HS-5 (cell line): ENCODE measurements at regions not wholly inside any gene's neighbourhood (a gene's known extent, or its start where the extent isn't known, plus 50 kb on each side); places are given as distances from the start of the nearest gene placed in this dataset.

Source experiments
- DNase-seq: peaks from one replicate; pipeline ENCODE4 v3.0.0-alpha.2; 2012; ENCODE audit warnings: low read depth

GRCh38 chr2:151083856-151084795, 177.5 kb downstream of the RBM43 start:
- no peak for DNase-seq

GRCh38 chr2:151078889-151079288, 182.8 kb downstream of the RBM43 start:
- no peak for DNase-seq

DNA sequence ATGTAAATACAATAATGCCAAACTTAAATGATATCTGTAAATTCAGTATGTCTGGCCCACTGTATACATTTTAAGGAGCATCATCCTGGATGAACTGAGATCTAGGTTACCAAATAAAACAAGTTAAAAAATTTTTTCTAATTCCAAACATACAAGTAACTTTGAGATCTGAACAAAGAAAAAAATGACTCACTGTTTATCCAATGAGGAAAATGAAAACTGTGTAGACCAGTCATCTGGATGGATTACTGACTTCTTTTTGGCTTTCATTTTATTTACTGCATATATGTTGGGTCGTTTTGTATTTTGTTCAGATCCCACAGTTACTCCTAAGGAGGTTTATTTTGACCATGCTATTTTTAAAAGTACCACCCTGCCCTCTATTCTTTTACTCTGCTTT, 189.8 kb downstream of the RBM43 start:
- no peak for DNase-seq

DNA sequence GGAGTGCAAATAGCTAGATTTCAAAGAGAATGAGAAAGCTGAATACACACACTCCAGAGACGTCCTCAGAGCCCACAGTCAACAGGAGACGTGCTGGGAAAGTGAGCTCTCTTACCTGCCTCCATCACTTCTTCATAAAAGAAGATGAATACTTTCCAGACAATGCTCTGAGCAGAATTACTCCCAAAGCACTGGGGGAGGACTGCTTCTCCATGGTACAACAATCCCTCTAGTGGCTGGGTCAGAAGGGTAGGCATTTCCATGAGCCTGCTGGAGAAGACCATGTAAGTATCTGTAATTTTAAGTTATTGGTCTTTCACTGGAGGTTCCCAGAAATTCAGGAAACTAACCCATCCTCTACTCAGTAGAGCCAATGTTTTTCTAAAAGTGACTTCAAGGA, 190.3 kb downstream of the RBM43 start:
- no peak for DNase-seq

DNA sequence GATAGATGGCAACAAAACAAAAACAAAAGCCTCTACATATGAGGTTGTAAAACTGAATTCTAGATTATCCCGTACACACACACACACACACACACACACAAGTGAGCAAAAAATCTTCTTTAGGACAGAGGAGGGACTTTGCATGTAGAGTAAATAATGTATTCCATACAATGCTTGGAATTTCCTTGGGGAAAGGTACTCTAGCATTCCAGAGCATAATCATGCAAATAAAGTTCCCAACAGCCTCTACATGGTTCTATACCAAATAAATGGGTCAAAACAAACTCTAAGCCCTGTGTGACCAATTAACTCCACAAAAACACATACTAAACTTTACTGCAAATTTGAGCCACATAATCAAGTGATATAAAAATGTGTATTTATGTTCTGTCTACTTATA, 191.4 kb downstream of the RBM43 start:
- no peak for DNase-seq

DNA sequence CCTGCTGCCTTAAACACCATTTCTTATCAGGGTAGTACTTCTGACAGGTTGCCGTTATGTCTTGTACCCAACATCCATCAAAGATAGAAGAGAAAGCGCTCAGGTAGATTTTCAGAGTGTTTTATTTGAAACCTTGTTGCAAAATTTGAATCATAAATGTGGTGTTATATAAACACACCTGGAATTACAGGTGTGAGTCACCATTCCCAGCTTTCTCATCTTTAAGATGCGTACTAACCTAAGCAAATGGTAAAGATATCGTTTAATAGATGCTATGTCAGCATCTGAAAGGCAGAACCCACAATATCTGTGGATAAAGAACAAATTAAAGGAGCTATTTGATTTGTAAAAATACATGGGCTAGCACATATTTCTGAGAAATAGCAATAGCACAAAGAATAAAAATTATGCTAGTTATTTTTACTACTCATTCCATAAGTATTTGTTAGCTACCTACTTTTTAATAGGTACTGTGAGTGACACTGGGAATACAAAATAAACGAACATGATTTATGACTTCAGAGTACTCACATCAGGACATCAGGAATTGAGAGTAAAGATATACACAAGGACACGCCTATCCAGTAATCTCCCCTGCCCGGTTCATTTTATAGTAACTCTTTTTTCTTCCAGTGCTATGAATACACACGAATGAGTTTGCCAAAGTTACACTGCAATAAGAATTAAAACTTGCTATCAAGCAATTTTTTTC, 193.8 kb downstream of the RBM43 start:
- no peak for DNase-seq

- no peak for DNase-seq
These were observed 198.4 kb downstream of the RBM43 start for GRCh38 chr2:151063271-151063670.

GRCh38 chr2:151060287-151060686, 201.4 kb downstream of the RBM43 start:
- DNase-seq: no peak

- DNase-seq: peak; percentile 57
These were observed 204.8 kb downstream of the RBM43 start for GRCh38 chr2:151056870-151057269.

DNA sequence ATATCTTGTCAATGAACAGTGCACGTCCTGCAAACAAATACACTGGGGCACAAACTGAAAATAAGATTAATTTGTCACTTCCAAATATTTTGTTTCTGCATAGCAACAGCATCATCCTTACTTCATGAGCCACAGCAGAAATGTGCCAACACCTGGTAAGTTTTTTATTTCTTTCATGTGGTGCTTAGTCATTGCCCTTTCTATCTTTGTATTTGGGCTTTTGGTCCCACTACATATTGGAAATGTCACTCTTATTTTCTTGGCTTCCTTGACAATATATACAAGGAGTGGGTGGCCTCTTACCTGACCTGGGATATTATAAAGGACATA, 208.0 kb downstream of the RBM43 start:
- DNase-seq: no peak

DNA sequence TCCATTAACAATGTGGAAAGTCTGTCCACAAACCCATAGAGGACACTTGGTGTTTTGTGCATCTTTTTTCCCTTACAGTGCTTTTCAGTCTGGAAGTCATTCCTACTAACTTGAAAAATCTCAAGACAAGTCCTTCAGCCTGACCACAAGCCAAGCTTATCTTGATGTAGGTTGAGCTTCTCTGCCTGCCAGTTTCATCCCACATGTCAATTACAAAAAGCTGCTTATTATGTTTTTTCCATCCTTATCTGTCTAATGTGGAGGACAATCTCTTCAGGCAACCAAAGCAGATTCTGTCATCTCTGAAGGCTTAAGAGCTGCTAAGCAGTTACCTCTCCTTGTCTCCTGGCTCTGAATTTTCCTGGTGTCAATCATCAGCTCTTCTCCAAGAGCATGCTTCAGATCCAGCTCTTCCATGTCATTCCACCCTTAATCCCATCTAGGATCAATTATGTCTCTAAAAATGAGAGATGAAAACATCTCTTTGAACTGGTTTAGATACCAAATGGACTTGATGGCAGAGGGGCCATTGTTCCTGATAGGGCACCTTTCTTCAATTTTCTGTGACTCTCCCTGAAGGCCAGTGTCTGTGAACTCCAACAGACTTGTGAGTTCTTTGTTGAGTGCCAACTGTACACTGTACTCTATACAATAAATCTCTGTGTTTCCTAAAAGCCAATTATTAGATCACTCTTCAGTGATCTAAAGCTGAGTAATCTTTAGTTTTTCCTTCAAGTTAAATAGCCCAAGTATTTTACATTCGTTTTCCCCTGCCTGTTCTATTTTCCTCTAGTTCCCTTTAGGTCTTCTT, 208.6 kb downstream of the RBM43 start:
- DNase-seq: no peak

GRCh38 chr2:151051574-151052220, 210.0 kb downstream of the RBM43 start:
- peak; percentile 49 for DNase-seq

- DNase-seq: peak; percentile 63
These were observed 211.9 kb downstream of the RBM43 start for GRCh38 chr2:151049746-151050145.

DNA sequence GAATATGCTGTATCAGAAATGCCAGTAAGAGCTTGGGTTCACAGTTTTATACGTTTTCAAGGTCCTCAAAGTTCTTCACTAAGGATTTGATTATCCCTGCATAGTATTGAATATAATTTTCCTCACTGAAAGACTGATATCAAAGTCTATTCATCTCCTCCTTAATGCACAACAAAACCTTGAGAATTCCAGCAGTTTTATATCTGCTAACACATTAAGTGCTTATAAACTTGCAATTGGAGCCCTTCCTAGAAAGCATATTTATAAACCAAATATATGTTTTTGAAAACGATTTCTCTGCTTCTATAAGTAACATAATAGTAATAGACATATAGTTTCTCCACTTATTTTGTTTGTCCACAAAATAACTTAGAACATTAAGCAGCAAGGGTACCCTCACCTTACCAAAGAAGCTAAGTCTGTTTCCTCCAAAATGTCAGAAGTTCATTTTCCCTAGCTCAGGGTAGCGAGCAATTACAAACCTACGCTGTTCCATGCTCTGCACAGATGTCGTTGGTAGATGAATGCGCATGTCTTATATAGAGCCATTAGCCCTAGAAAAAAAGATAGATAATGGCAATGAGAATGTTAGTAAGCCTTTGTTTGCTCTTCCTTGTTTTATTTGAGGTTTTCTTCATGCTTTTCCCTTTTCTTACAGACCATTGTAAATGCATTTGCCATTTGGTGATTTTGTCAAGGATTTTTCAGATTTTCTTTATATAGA, 213.2 kb downstream of the RBM43 start:
- DNase-seq: no peak

- DNase-seq: peak; percentile 43
These were observed 218.2 kb downstream of the RBM43 start for GRCh38 chr2:151043484-151043883.

DNA sequence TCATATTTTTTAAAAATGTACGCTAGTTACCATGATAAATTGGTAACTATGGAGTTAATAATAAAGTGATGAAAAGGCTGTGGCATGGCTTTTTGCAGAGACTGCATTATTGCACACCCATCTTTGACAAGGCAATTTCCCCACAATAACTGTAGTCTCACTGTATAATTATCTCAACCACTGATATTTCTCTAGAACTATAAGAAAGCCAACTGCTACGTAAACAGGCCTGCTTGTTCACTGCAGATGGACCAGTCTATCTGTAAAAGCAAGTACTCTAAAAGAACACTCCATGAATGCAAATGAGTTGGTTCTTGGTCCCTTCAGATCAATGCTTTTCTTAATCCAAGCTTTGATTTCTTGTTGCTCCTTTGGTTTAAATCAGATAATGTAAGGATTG, 218.7 kb downstream of the RBM43 start:
- DNase-seq: no peak

- DNase-seq: no peak
These were observed 221.6 kb downstream of the RBM43 start for GRCh38 chr2:151040039-151040438.

DNA sequence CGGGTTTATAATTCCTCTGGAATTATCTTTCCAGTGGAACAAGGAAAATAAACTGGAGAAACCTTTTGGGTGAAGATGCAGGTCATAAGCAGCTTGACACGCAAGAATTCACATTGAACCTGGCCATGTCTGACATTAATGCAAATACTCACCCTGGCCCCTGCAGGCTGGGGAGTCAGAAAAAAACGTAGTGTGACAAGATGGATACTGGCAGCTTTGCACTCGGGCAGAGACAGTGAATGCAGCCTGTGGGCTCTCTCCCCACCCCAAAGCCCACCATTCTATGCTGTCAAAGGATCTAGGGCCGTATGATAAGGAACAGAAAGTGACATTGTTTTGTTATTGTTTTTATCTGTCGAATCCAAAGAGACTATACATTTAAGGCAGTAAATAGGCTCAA, 223.1 kb downstream of the RBM43 start:
- DNase-seq: no peak

DNA sequence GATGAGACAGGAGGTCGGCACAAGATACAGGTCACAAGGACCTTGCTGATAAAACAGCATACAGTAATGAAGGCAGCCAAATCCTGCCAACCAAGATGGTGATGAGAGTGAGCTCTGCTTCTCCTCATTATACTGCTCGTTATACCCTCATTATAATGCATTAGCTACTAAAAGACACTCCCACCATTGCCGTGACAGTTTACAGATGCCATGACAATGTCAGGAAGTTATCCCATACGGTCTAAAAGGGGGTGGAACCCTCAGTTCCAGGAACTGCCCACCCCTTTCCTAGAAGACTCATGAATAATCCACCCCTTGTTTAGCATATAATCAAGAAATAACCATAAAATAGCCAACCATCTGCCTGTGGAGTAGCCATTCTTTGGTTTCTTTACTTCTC, 224.2 kb downstream of the RBM43 start:
- DNase-seq: no peak

GRCh38 chr2:151033271-151034248, 228.1 kb downstream of the RBM43 start:
- no peak for DNase-seq
